ENCODE measurements at regions not wholly inside any gene's neighbourhood (a gene's known extent, or its start where the extent isn't known, plus 50 kb on each side); places are given as distances from the start of the nearest gene placed in this dataset.

GRCh38 chr7:155921086-155921803 lies 109.0 kb upstream of the SHH start:
- TF ChIP-seq POLR2AphosphoS5 (IDR thresholded peaks at IDR 0.05; ENCODE audit: low read depth) (no peak), CTCF (IDR thresholded peaks at IDR 0.05; ENCODE audit: insufficient read depth, low read length) (no peak), GABPA (IDR thresholded peaks at IDR 0.05; ENCODE audit: low read depth) (no peak), REST (IDR thresholded peaks at IDR 0.05; ENCODE audit: insufficient replicate concordance, low read depth) (no peak)
- no peak overlapping the region for H3K4me3 ChIP-seq (replicated peaks; ENCODE audit: insufficient read depth, low read length)
- DNase-seq (ENCODE audit: low read depth in 1 of 2, low spot score in 1 of 2), result no peak
- no peaks in the 10 kb centered on the region for H3K27me3 ChIP-seq (ENCODE audit: insufficient read depth, poor library complexity, severe bottlenecking)
- H3K27ac ChIP-seq (replicated peaks), result no peak overlapping the region

GRCh38 chr7:155920068-155920461 lies 107.8 kb upstream of the SHH start:
- no peak for TF ChIP-seq CTCF (IDR thresholded peaks at IDR 0.05; ENCODE audit: insufficient read depth, low read length)
- no peak for TF ChIP-seq SPI1 (IDR thresholded peaks at IDR 0.05; ENCODE audit: borderline replicate concordance, low read depth)
- no peak for TF ChIP-seq POLR2AphosphoS5 (IDR thresholded peaks at IDR 0.05; ENCODE audit: low read depth)
- TF ChIP-seq REST (IDR thresholded peaks at IDR 0.05; ENCODE audit: insufficient replicate concordance, low read depth), result no peak
- TF ChIP-seq GABPA (IDR thresholded peaks at IDR 0.05; ENCODE audit: low read depth), result no peak

GRCh38 chr7:155919391-155920067 lies 107.3 kb upstream of the SHH start:
- Histone ChIP-seq H3K4me3 (replicated peaks; ENCODE audit: insufficient read depth, low read length) (no peak overlapping the region), H3K27me3 (ENCODE audit: insufficient read depth, poor library complexity, severe bottlenecking) (no peaks in the 10 kb centered on the region), H3K27ac (replicated peaks) (no peak overlapping the region)
- DNase-seq (ENCODE audit: low read depth in 1 of 2, low spot score in 1 of 2), result no peak
- no peak for TF ChIP-seq SPI1 (IDR thresholded peaks at IDR 0.05; ENCODE audit: borderline replicate concordance, low read depth)
- no peak for TF ChIP-seq GABPA (IDR thresholded peaks at IDR 0.05; ENCODE audit: low read depth)
- TF ChIP-seq REST (IDR thresholded peaks at IDR 0.05; ENCODE audit: insufficient replicate concordance, low read depth), result no peak
- no peak for TF ChIP-seq POLR2AphosphoS5 (IDR thresholded peaks at IDR 0.05; ENCODE audit: low read depth)
- no peak for TF ChIP-seq CTCF (IDR thresholded peaks at IDR 0.05; ENCODE audit: insufficient read depth, low read length)

More at GRCh38 chr7:155920068-155920461, 107.8 kb upstream of the SHH start:
- Histone ChIP-seq H3K4me3 (replicated peaks; ENCODE audit: insufficient read depth, low read length) (no peak overlapping the region), H3K27ac (replicated peaks) (no peak overlapping the region), H3K27me3 (ENCODE audit: insufficient read depth, poor library complexity, severe bottlenecking) (no peaks in the 10 kb centered on the region)
- no peak for DNase-seq (ENCODE audit: low read depth in 1 of 2, low spot score in 1 of 2)
